ENCODE measurements at regions not wholly inside any gene's neighbourhood (a gene's known extent, or its start where the extent isn't known, plus 50 kb on each side); places are given as distances from the start of the nearest gene placed in this dataset.

DNA sequence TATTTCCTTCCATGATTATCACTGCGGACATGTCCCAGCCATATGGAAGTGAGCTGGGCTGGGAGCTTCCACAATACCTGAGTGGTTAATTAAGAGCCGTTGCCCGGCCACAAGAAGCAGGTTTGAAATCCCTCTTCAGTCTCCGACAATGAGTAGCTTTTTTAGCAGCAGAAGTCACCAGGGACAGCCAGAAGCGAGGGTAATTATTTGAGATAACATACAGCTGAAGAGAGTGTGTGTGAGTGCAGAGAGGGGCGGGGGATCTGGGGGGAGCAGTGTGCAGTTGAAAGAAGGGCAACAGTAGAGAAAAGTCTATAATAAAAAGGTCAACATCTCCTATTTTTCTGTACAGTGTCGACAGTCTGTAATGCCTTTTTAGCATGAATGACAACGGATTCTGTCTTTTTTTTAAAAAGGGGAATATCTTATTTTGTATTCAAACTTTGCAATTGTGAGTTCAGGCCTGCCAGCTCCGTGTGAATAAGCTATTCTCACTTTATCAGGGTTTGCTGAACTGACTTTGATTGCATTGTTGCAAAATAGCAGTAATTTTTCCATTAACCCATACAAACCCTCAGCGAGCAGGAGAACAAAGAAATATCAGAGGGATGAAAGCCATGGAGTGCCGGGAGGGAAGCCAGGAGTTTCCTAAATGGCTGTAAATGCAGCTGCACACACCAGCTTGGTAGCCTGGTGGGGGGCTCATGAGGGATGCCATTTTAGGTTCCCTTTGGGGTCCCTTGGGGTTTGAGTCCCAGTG lies 220.3 kb upstream of the IRX3 start:
- intact Hi-C loops (cut with DNase I), result no loop called here
- DNase-seq, result no peak

DNA sequence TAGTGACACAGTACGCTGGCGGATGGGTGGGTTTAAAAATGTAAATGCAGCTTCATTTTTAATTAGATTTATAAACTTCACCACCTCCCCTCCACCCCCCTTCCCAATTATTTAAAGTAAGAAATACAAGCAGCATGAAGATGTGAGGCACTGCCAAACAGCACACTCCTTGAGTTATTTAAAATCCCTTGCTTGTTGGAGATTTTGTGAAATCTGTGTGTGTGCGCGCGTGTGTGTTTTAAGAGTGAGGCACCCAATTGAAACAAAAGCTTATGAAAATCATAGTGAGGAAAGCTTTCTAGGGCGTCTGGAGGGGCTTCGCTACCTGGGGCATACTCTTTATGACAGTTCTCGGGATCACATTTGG lies 219.6 kb upstream of the IRX3 start:
- intact Hi-C loops (cut with DNase I), result no loop called here
- DNase-seq, result no peak

DNA sequence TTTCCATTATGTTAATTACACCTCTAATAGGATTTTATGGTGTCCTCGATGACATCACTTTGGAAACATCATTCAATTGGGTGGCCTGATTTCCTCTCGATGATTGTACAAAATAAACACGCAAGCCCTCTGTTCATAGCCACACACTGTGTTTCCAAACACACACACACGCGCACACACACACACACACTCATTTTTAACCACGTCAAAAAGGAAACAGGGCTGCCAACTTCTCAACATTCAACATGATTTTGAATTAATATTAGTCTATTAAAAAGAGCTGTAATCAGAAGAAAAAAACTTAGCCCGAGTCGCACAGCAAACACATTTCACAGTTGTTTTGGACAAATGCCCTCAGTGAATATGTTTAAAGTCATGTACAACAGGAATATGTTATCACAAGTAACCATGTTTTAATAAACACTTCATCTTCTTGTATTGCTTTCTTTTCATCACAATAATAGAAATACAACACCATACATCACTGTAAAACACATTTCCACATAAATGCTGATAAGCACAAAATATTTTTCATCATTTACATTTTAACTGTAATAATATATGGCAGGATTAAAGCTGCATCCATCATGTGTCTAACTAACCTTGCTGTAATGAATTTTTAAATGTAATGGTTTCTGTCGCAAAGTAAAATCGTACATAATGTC lies 219.1 kb upstream of the IRX3 start:
- no peak for DNase-seq
- intact Hi-C loops (cut with DNase I), result no loop called here

DNA sequence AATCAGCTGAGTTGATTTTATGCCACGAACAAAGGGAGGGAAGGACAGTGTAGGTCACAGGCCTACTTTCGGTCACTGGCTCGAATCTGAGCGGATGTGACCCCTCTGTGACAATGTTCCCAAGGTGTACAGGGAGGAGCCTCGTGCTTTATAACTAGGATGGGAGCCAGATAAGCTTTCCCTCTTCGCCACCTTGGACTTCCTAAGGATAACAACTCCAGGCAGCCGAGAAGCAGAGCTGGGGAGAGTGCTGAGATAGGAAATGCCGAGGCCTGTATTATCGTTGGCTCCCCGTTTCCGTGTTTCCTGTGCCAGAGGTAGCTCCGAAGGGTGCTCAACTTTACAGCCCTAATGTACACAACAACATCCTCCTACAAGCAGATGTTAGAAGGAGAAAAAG lies 217.8 kb upstream of the IRX3 start:
- intact Hi-C loops (cut with DNase I), result no loop called here

DNA sequence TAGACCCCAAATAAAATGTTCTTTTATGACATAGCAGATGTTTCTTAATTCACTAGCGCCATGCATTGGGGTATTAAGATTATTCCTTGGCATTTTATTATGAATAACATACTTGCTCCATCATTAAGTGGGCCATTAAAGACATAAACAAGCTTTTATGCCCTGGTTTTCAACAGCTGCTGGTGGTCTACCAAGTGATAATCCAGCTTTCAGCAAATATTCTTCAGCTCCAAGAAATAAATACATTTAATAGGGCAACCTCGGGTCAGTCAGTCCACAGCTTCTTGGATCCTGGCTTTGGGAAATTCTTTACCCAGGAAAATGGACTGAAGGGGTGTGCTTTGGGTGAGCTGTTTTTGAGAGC lies 217.3 kb upstream of the IRX3 start:
- DNase-seq, result no peak
- intact Hi-C loops (cut with DNase I), result no loop called here

More for the DNA sequence above, 217.8 kb upstream of the IRX3 start:
- no peak for DNase-seq

DNA sequence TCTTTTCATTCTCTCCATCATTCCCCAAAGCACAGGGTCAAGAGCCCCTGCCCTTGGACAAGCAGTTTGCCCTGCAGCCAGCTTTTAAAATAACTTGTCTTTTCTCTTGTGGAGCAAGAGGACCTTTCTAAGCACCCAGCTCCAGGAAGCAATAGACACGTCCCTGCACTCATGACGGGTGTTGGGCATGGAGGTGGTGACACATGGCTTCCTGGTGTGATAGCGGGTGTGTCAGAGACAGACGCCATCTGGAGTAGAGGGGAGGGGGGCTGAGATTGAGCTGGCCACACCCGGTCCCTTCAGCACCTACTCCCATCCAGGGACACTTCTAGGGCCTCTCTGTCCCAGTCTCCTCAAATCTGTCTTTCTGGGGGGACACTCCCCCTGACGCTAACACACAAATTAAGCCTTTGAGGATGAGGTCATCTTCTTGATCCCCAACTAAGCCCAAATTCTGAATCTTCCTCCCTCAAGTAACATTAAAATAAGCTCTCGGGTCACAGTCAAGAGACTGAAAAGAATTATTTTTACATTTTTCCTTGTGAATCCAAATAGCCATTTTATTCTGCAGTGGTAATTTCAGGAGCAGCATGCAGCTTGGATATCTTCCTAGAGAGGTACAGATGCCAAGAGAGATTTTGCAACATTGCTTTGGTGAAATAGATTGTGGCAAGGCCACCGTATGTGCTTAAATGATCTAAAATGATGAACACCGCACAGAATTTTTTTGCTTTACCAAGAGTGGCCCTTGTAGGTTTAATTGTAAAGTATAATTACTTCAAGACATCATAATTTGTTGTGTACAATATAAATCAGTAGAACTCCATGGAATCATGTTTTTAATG lies 216.6 kb upstream of the IRX3 start:
- DNase-seq, result no peak
- intact Hi-C loops (cut with DNase I), result no loop called here

DNA sequence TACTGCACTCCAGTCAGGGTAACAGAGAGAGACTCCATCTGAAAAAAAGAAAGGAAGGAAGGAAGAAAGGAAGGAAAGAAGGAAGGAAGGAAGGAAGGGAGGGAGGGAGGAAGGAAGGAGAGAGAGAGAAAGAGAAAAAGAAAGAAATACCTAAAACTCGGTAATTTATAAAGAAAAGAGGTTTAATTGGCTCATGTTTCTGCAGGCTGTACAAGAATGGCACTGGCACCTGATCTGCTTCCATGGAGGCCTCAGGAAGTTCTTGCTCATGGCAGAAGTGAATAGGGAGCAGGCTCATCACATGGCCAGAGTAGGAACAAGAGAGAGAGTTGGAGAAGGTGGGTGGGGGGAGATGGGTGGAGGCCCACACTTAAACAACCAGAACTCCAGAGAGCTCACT lies 215.2 kb upstream of the IRX3 start:
- DNase-seq, result no peak
- intact Hi-C loops (cut with DNase I), result no loop called here

DNA sequence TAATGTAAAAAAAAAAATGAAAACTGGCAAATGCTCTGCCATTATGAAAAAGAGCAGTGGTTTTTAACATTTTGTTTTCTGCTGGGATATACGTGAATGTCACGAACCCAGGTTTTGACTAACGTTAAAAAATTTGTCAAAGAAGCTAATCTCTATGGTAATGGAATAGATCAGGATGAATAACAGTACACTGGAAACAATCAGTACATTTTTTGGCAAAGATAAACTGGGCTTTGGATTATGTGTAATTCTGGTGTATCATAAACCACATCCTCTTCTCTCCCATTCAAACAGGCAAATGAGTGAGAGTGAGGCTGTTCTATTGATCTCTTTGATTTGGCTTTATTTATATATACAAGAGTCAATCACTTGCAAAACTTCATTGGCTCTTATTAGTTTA lies 207.0 kb upstream of the IRX3 start:
- intact Hi-C loops (cut with DNase I), result no loop called here
- DNase-seq, result no peak

DNA sequence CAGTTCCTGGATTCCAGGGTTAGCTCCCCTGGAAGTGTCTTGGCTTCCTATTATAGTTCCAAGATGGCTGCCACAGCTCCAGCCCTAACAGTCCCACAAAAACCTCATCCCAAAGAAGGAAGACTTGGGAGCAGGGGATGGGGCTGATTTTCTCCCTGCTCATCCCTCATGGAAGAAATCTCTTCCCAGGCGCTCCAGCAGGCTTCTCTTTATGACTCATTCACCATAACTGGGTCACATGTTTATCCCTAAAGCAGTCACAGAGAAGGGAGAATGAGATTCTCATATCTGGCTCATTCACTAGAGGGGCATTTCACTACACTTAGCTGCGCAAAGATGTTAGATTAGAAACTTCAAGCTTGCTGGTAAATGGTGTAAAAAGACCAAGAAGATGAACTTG lies 206.5 kb upstream of the IRX3 start:
- intact Hi-C loops (cut with DNase I), result no loop called here
- peak in 1 of 42 donors; percentile 8 for DNase-seq

DNA sequence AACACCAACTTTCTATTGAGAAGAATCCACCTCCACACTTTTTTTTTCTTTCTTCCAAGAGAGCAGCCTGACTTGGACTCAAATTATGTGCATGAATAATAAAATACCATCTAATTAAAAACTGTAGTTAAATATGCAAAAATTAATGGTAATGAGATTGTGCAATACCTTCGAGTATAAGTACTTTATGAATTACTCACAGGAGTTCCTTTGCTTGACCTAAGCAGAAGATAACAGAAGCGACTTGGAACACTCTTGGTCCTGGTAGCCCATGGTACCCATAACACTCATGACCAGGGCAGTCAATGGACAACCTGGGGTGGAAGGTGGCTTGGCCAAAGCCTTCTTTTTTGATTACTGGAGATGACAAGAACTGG lies 203.5 kb upstream of the IRX3 start:
- DNase-seq, result no peak
- intact Hi-C loops (cut with DNase I), result no loop called here

DNA sequence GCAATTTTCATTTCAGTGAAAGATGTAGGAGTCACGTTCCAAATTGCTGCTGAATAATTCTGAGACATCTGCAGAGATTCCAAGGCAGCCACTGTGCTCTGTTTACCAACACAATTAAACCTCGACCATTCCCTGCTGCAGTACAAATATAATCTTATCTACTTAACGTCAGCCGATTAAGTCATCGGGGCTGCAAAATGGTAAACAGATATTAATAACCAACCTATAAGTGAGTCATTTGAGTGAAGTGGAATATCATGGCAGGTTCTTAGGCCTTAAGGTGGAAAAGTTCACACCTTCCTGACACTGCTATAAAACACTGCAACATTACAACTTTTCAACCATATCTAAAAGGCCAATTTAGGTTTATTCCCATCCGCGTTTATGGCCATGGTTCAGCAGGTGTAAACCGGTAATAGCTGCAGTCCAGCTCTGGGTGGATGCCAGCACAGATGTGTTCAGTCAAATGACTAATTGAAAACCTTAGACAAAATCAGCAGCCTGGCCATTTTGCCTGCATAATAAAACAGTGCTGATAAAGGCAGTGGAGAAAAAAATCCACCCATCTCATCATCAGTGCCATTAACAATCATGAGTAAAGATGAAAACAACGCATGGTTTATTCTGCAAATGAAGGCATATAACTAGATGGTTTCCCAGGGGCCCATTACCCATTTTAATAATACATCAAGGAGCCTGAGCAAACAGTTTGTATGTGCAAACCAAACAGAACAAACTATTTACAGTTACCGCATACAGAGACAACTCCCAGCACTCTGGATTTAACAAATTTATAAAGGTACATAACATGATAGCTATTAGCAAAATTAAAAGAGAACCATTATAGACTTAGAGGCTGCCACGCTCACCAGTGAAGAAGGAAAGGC lies 202.9 kb upstream of the IRX3 start:
- DNase-seq, result no peak
- intact Hi-C loops (cut with DNase I), result no loop called here

DNA sequence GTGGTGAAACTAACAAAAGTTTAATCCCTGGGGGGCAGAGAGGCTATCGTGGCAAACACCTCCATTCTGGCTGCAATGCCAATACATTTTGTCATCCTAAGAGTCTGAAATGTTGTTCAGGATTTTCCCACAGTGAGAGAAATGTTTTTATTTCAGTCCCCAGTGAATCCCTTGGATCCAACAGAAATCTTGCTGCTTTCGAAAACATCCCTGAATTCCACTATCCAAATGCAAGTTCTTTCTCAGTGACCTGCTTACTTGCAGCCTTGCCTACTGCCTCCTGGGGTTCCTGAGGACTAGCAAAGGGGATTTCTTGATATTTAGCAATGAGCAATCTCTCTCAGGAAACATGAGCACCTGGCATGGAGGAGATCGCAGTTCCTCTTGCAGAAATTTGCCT lies 202.1 kb upstream of the IRX3 start:
- intact Hi-C loops (cut with DNase I), result no loop called here
- no peak for DNase-seq

DNA sequence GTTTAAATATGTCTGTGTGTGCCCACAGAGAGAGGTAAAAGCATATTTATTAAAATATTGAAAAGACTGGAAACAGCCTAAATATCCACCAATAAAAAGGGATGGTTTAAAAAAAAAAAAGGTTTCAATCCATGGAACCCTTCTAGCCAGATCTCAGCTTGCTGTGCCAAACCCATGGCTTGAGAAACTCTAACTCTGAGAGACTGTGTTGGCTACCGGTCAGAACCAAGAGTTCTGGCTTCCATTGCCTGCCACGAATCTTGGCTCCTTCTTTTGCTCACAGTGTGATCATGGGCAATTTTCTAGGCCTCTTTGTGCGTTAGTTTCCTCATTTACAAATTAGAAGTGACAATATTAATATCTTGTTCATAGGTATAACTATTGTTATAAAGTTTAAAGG lies 201.3 kb upstream of the IRX3 start:
- DNase-seq, result peak in 3 of 42 donors; percentile 7 to 12 (median 11)
- intact Hi-C loops (cut with DNase I), result no loop called here

DNA sequence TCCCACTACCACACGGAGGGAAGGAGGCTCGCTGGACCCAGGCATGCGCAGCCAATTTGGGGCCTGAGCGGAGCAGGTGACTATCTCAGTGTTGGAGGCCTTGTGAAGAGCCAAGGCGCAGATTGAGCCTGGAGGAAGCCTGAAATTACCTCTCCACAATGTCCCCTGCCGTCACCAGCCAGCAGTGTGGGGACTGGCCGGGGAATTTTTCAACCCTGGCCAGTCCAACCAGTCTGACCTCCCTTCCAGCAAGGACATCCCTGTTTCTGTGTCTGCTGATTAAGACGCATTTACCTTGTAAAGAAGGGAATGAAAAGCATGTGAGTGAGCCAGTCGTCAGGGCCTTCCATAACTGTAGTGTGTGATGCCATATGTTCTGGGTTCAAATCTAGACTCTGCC lies 198.1 kb upstream of the IRX3 start:
- intact Hi-C loops (cut with DNase I), result no loop called here

DNA sequence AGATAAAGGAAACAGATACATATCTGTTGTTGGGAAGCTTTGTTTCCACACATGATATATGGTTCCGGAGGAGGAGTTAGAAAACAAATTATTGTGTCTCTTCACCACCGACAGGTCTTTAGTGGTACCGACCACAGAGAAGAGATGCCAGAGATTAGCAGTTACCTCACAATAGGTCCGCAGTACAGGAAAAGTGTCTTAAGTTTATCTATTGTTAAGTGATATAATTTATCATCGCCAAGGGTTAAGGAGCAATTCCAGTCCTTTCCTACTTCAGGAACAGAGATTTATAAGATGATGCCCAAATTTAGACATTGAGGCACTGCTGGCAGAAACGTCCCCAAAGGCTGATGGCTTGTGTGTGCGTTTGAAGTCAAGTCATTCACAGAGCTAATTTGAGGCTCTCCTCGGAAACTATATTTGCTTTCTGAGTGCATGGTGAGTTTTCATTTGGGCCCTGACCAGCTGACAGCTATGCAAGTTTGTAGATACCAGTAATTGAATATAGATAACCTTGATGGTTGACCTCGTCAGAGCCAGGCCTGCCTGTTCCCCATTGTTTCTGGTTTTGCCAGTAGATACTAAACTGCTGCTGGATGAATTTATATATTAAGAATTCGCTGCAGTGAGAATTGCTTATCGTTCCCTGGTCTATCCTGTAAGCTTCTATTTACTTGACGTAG lies 196.4 kb upstream of the IRX3 start:
- no peak for DNase-seq
- intact Hi-C loops (cut with DNase I), result no loop called here

More for the DNA sequence above, 198.1 kb upstream of the IRX3 start:
- no peak for DNase-seq

DNA sequence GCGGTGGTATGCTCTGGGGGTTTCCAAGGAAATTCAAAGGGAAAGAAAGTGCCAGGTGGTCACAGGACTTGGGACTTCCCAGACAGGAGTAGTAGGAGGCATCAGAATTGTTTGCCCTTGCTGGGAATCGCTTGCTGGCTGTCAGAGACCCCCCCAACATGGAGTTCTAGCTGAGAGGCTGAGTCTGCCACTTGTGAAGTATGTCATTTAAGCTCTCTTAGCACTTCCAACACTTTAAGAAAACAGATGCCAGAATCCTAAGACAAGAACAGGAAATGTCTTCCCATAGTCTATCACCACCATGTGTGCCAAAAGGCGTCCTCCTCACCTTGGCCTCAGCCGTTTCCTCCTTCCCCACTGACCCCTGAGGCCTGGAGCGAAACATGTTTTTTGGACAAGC lies 193.8 kb upstream of the IRX3 start:
- no peak for DNase-seq
- intact Hi-C loops (cut with DNase I), result no loop called here

DNA sequence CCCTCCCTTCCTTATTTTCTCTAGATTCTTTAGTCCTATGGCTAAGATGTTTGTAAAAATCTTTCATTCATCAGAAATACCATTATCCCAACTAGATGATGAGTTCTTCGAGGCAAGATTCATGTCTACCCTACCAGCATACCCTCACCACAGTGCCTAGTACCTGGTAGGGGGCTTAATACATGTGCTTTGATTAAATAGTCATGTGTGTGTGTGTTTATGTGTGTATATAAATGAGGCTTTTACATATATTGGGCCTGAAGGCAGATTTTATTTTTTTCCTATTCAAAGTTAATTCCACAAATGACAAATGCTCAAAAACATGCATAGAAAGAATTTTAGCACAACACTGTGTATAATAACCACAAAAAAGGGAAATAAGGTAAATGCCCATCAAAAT lies 193.0 kb upstream of the IRX3 start:
- intact Hi-C loops (cut with DNase I), result no loop called here
- DNase-seq, result no peak

DNA sequence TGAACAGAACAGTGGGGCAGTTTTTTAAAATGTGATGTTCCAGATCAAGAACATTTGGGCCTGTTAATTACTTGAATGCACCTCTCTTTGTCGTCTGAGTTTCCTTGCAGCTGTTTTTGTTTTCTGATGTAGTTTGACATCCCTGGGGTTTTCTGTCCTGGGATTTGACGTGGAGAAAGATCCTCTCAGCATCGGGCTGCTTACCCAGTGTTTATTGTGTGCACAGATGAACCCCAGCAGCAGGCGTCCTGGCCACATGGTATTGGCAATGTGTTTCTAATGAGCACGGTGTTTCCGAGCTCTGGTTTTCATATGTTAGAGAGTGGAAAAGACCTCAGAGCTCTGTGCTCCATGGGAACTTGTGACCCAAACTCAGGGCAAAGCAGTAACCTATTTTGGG lies 191.1 kb upstream of the IRX3 start:
- no peak for DNase-seq
- intact Hi-C loops (cut with DNase I), result no loop called here

DNA sequence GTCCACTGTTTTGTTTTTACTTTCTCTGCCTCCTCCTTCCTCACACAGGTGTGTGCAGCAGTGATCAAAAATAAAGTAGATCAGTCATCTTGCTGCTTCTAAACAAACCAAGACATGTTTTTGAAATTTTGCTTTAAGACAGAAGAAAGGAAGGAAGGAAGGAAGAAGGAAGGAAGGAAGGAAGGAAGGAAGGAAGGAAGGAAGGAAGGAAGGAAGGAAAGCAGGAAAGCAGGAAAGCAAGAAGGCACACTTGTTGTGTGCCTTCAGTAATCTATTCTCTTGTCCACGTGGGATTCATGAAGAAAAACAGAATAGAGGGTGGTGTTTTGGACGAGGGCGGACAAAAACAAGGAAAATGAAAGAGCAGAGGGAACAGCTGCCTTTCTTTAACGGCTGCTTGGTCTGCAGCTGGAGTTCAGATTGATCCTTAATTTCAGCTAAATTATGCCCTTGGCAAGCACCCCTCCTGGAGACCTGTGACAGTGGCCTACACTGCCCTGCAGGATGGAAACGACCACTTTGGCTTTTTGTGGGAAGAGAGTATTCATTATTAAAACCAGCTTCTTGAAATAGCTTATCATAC lies 188.5 kb upstream of the IRX3 start:
- DNase-seq, result no peak
- intact Hi-C loops (cut with DNase I), result no loop called here

Measured in head of caudate nucleus (tissue), 42 donors.